HG03565 (cell line): ENCODE measurements at regions not wholly inside any gene's neighbourhood (a gene's known extent, or its start where the extent isn't known, plus 50 kb on each side); places are given as distances from the start of the nearest gene placed in this dataset.

ENCODE experiments used
- ATAC-seq: cut with Tn5 transposase; IDR thresholded peaks from one replicate; pipeline ENCODE4 v1.9.1; 2021; ENCODE audit warnings: mild to moderate bottlenecking, moderate library complexity; ENCODE audit not compliant: unreplicated experiment

DNA sequence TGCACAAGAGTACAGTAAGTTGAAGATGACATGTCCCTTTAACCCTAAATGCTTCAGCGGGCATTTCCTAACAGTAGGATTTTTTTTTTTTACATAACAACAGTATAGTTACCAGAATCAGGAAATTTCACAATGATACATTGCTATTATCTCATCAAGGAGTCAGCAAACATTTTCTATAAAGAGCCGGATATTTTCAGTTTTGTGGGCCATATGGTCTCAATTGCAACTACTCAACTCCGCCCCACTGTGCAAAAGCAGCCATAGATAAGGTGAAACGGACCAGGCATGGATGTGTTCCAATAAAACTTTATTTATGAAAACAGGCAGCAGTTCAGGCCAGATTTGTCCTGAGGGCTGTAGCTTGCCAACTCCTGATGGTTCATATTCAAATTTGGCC lies 130.6 kb downstream of the SMAD6 start:
- no peak for ATAC-seq

DNA sequence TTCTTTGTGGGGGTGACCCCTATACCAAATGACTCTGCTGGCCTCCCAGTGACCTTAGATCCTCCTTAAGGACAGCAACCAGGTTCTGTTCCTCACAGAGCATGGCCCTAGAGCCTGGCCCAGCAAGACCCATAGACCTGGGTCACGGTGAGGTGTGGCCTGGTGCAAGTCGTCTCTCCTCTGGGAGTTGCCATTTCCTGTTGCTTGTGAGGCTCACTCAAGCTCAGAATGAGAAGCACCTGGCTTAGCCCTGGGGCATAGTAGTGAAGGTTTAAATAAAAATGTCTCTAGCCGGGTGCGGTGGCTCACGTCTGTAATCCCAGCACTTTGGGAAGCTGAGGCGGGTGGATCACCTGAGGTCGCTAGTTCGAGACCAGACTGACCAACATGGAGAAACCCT lies 131.3 kb downstream of the SMAD6 start:
- ATAC-seq, result no peak

DNA sequence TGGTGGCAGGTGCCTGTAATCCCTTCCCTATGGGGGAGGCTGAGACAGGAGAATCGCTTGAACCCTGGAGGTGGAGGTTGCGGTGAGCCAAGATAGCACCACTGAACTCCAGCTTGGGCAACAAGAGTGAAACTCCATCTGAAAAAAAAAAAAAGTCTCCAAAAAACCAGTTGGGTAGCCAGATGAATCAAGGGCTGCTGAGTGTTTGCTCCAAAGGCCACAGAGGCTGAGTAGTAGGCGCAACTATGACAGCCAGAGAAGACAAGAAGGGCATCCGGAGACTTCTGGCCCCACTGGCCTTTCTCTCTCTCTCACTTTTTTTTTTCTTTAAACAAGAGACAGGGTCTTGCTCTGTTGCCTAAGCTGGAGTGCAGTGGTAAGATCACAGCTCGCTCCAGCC lies 131.8 kb downstream of the SMAD6 start:
- no peak for ATAC-seq

DNA sequence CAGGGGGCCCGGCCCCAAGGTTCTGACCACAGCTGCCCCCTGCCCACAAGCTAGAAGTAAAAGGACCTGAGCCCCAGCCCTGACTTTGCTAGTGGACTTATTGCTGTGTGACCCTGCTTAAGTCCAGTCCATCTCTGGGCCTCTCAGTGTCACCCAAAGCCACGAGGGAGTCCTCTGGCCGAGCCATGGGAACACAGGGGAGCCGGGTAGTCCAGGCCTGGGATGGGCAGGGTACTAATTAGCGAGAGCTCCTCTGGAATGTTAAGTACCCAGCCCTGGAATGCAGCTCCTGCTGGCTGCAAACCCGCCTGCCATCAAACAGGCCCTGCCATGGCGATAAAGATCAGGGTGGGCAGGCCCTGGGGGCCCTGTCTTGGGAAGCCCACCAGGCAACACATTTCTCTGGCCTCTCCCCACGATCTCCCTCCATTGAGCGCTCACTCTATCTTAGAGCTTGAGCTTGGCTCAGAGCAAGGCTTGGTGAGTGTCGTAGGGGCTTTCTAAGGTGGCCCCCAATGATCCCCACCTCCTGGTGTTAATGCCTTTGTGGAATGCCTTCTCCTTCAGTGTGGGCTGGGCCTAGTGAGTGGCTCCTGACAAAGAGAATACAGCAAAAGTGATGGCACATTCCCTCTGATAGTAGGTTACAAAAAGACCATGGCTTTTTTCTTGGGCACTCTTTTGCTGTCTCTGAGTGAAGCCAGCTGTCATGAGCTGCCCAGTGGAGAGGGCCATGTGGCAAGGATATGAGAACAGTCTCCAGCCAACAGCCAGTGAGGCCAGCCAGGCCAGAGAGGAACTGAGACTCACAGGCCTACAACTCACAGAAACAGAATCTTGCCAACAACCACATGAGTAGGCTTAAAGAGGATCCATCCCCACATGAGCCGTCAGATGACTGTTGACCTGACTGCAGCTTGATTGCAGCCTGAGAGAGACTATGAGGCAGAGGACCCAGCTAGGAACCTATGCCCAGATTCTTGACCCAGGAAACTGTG lies 133.1 kb downstream of the SMAD6 start:
- no peak for ATAC-seq

DNA sequence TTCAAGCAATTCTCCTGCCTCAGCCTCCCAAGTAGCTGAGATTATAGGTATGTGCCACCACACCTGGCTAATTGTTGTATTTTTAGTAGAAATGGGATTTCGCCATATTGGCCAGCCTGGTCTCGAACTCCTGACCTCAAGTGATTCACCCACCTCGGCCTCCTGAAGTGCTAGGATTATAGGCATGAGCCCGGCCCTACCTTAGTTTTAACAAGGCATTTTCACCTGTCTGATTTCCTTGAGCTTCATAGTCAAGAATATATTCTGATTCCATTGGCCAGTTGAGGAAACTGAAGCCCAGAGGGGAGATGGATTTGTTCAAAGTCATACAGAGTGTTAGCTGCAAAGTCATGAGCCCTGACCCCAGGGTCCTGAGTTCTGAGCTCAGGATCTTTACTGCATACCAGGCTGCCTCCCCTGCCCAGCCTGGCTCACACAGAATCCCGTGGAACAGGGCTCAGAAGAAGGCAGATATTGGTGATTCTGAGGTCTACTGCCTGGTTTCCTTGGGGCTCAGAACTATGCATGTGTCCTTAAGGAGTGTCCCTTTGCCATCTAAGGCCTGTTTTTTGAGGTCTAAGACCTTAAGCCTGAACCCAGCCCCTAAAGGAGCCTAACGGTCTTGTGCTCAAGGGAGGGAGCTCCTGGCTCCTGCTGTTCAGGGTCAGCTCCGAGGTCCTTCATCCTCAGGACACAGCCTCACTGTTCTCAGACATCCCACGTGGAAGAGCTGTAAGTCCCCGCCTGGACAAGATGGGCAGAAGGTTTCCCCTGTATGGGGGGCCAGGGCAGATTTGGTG lies 134.4 kb downstream of the SMAD6 start:
- no peak for ATAC-seq

DNA sequence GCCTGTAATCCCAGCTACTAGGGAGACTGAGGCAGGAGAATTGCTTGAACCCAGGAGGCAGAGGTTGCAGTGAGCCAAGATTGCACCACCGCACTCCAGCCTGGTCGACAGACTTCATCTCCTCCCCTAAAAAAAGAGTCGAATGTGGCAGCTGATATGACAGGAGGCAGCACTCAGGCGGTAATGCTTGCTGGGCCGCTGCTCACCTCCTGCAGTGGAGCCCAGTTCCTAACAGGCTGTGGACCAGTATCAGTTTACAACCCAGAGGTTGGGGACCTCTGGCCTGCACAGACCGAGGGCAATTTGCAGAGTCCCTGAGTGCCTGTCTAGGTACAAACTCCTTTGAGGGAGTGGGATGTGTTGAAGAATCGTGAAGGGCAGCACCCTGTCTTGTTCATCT lies 136.2 kb downstream of the SMAD6 start:
- no peak for ATAC-seq

DNA sequence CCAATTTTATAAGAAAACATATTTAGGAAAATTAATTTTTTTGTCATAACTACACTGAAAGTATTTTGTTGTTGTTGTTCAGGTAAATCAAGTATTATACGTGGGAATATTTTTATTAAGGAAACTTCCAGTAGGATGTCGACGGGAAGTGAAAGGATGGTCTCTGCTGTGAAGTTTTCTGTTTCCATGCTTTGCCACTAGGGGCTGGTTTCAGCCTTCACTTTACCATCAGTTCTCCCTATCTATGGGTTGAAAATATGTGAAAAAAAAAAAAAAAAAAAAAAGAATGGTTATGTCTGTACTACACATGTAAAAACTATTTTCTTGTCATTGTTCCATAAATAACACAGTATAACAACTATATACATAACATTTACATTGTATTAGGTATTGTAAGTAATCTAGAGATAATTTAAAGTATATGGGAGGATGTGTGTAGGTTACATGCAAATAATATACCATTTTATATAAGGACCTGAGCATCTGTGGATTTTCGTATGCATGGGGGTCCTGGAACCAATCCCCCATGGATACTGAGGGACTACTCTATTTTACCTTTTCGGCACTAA lies 136.7 kb downstream of the SMAD6 start:
- ATAC-seq, result no peak

DNA sequence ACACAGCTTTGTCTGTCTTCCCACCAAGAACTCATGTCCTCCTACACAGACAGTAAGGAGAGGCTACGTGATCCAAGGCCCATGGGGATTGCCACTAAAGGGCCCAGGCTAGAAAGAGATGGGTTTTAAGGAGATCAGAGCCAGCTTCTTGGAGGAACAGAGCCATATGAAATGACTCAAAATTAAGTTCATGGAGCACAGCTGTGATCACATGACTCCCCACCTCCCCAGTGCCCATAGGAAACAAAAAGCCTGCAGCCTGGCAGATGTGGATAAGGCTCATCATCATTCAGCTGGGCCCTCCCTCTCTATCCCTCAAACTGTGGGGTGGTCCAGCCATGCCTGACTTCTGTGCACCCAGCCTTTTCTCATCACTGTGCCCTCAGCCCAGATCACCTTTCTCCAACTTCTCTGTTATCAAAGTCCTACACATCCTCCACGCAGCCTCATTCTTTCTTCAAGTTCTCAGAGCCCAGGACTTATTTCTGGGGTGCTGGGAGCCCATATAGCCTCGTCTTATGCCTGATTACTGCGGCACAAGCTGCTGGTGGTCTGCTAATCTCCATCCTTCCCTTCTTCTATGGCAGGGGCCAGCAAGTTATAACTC lies 137.6 kb downstream of the SMAD6 start:
- ATAC-seq, result no peak

DNA sequence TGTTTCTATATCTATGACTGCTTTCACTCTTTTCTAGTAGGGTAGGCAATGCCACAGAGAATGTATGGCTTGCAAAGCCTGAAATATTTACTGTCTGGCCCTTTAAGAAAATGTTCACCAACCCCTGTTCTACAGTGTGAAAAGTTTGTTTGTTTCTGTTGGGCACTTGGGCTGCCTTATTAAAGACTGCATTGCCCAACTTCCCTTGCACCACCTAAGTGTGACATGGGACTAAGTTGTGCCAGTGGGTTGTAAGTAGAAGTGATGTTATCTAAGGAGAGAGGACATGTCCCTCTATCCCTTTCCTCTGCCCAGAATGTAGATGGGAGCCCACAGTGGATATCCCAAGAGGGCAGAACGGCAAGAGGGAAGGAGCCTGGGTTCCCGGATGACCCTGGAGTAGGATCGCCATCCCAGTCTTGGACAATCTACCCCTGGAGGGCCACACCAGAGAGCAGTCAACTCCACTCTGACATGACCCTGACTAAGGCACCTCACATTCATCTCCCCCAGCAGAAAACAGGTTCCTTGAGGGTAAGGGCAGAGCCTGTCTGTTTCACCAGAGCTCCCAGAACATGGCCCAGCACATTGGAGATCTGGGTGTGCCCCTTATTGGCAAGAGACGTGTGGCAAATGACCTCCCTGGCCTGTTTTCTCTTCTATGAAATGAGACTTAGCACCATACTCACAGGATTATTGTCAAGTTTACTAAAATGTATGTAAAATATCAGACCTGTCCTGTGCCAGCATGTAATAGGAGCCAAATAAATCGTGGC lies 138.8 kb downstream of the SMAD6 start:
- ATAC-seq, result no peak

DNA sequence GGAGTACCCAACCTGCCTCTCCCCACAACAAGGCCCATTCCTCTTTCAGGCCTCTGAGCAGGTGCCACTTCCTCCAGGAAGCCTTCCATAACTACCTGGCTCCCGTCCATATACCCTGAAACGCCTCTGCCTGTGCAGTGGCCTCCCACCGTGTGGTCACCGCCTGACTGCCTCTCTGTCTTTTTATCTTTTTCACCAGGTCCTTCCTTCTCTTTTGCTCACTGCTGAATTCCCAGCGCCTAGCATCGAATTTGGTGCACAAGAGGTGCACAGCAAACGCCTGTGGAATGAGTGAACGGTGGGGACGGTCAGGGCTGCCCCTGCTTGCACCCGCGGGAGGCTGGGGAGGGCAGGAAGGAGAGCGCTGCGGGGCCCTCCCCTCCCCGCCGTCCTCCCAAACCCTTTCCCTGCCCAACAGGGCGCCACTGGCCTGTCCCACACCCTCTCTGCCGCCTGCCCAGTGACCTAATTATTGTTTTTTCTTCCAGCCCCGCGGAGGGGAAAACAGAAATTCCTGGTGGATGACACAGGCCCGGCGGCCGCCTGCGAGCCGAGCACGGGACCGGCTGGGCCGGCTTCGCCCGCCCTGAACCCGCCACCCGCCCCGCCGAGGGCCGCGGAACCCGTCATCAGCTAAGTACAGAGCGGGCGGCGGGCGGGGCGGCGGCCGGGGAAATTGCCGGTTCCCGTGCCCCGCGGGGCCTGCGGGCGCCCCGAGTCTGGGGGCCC lies 140.1 kb downstream of the SMAD6 start:
- no peak for ATAC-seq

DNA sequence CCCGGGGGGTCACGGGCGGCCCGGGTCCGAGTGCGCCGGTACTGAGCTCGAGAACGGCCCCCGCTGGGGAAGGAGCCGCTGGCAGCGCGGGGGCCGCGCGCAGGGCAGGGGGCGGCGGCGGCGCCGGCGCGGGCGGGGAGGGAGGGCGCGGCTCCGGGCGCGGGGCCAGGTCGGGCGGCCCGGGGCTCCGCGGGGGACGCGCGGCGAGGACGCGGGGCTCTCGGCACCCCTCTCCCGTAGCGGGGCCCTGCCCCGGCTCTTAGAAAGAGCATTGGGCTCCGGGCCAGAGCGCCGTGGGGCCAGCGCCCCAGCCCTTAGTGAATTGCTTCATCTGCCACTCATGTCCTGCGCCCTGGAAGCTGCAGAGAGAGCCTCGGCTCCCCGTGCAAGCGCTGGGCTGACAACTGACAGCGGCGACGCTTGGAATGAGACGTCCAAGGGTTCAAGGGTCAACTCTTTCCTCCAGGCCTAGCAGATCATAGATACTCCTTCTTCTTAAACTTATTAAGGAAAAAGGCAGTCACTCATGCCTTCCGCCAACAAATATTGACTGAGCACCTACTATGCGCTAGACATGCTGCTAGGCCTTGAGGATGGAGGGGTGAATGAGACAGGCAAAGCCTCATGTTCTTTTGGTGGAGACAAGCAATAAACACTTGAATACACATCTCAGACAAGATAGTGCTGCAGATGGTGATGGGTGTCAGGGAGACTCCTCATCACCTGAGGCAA lies 140.8 kb downstream of the SMAD6 start:
- ATAC-seq, result no peak

DNA sequence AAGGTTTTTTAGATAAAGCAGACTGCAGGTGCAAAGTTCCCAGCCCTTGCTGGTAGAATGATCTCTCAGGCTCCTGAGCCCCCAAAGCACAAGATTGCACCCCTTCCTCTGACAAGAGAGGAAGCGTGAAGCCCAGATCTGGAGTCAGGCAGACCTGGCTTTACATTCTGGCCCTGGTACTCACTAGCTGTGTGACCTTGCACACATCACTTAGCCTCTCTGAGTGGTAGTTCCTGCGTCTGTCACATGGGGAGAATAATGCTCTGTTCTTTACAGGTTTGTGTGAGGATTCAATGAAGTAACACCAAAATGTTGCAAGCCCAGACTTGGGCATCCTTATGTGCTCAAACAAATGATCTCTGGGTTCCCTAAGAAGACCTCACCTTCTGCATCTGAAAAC lies 141.5 kb downstream of the SMAD6 start:
- no peak for ATAC-seq

DNA sequence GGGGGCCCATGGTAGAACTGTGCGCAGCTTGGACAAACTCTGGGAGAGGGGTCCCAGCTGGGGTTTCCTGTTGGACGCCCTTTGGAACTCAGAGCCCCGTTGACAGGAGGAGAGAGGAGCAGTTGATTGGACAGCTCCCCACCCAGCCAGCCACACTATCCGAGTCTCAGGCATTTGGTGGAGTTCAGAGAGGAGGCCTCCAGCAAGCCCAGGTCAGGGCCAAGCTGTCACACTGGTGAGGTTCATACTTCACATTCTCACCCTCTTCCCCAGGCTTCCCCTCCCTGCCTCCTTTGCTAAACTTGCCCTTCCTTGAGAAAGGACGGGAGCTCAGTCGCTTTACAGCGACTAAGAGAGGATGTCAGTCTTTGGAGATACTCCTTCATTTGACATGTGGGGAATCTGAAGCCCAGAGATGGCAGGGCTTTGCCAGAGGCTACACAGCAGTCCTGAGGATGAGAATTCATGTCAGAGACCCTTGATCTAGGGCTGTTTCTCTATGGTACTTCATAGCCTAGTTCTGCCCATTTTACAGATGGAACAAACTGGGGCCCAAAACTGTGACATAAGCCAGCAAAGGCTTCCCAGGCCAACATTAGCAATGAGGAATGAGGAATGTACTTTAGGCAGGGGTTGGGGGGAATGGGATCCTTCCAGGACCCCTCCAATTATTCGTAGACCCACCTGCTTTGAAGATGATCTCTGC lies 142.2 kb downstream of the SMAD6 start:
- no peak for ATAC-seq

DNA sequence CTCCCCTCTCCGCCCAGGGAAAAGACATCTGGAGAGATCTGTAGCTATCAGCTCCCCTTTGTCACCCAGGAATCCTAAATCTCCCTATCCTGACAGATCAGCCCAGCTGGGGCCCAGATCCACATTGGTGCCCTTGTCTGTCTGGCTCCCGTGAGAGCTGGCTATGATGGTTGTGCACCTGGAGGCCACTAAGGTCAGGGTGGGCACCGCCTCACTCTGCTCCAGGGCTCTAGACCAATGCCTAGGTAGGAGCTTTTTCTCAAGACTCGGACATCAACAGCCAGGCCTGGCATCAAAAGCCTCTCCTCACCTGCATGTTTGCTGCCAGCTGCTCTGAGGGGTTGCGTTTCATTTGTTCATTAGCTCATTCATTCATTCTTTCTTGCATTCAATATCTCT lies 142.7 kb downstream of the SMAD6 start:
- no peak for ATAC-seq

DNA sequence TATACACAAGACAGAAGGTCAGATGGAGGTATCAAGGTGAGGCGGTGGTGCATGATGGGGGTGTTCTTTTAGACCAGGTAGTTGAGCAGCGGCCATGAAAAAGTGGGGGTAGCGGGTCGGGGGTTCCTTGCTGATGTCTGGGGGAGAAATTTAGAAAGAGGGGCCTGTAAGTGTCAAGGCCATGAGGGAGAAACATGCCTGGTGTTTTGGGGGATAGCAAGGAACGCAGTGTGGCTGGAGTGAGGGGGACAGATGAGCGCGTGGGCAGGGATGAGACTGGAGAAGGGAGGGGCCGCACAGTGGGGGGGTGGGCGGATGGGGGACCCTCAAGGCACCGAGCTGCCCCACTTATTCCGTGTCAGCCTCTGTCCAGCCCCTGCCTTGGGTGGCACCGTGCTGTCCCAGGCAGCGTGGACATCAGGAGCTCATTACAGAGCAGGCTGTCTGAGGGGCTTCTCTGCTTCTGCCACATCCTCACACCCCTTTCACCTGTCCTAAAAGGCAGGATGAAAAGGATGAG lies 143.3 kb downstream of the SMAD6 start:
- no peak for ATAC-seq

DNA sequence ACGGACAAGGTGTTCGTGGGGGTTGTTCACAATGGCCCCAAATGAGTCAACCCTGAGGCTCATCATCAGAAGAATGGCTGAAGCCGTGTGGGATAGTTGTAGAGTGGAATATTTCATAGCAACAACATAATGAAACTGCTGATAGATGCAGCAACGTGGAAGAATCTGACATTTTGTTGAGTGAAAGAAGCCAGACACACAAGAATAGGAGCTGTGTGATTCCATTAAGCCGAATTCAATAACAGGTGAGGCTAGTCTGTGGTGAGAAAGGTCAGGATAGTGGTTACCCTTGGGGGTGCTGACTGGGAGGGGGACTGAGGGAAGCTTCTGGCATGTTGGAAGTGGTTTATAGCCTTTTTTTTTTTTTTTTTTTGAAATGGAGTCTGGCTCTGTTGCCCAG lies 144.0 kb downstream of the SMAD6 start:
- no peak for ATAC-seq

DNA sequence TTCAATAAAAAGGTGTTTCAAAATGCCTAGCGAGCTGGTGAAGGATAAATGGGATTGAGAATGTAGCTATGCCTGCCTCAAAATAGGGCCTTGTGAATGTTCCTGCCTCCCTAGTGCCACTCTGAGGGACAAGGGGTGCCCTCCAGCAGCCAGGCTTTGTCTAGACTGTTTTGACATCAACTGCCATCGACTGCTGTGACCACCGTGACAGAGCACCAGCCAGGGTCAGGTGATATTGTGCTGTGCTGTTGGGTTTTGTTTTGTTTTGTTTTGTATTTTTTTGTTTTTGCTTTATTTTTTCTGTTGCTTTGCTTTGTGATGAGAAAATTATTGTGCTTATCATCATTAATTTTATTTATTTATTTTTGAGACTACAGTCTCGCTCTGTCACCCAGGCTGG lies 144.8 kb downstream of the SMAD6 start:
- ATAC-seq, result no peak

DNA sequence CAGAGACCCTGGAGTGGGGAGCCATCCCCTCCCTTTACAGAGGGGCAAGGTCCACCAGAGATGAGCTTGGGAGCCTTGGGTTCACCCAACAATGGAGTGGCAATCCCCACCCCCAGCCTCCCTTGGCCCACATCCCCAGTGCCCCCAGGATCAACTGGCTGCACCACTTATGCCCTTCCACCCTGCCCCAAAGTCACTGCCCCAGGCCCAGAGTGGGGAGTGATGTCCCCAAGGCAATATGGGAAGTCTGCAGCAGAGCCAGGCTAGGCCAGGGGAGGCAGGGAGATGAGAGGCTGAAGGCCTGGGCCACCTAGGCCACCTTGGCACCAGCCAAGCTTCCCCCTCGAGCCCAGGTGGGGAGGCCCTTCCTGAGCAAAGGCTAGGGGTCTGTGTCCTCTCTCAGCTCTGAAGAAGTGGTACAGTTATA lies 145.5 kb downstream of the SMAD6 start:
- no peak for ATAC-seq
